ENCODE measurements at regions not wholly inside any gene's neighbourhood (a gene's known extent, or its start where the extent isn't known, plus 50 kb on each side); places are given as distances from the start of the nearest gene placed in this dataset.

GRCh38 chr21:16074950-16075489 is 345.2 kb downstream of the USP25 start:
- DNase-seq: no peak

DNA sequence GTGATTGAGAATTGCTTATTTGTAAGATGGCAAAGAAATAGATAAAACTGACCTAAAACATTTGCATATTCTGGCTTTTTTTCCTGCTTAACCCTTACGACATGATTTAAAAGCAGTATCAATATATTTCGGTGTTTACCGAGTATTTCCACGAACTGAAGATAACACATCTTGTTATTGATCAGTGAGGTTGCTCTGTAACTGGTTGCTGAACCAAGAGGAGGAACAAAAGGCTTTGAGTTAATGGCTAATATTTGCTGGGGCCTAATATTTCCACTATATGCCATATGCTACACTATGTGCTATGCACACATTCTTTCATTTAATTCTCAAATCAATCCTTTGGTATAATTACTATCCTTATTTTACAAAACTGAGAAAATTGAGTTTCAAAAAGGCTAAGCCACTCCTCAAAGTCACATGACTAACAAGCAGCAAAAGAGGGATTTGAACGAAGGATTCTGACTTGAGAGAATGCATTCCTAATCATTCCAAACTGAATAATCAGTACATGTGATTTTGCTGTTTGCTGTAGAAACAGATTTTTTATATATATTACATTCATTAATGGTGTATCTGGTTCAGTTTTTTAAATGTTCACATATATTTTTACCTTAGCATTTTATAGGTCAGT is 346.0 kb downstream of the USP25 start:
- no peak for DNase-seq

- DNase-seq: no peak
Observed at GRCh38 chr21:16076465-16076864, 346.7 kb downstream of the USP25 start.

DNA sequence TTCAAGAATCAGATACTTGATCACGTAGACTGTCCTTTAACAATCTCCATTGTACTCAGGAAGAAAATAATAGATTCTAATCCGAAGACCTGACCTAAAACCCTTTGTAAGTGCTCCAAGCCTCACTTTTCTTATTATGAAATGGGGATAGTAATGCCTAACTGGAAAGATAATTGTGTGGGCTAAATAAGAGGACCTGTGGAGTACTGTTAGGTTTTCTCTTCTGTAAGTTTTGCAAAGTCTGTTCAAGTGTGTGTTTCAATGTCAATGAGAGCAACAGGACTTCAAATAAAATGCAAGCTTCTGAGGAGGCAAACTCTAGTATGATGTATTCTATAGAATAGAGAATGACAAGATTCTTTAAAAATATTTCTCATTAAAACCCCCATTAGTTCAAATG is 348.6 kb downstream of the USP25 start:
- DNase-seq: no peak

DNA sequence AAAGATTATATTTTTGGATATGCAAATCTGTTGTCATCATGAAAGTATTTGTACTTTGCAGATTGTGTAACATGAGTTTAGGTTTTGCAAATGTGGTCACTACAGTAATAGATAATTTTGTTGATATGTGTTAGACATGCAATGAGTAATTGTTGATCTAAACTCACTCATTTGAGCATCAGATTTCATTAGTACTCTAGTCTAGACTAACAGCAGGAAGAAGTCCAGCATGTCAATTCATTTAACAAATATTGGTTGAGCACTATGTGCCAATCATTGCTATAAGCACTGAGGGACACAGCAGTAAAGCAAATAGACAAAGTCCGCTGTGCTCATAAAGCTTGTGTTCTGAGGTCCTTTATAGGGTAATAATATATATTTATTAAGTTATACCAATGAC is 350.0 kb downstream of the USP25 start:
- no peak for DNase-seq

DNA sequence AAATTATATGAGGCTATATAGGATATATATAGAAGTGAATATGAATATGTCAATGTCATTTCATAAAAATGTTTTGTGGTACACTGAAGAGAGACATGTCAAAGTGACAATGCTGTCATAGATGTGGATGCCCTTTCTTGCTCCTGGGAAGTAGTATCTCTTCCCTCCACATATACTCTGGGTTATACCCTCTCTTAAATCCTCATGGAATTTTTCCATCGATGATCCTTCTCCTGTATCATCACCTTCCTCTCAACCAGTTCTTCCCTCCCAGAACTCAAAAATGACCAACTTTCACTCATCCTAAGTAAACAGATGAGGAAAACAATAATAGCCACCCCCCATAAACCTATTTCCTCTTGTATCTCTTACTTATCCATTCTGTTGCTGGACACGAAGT is 351.5 kb downstream of the USP25 start:
- DNase-seq: no peak

- no peak for DNase-seq
Observed at GRCh38 chr21:16082038-16082816, 352.4 kb downstream of the USP25 start.

- no peak for DNase-seq
Observed at GRCh38 chr21:16084776-16085364, 355.1 kb downstream of the USP25 start.

GRCh38 chr21:16085421-16085820 is 355.6 kb downstream of the USP25 start:
- no peak for DNase-seq

DNA sequence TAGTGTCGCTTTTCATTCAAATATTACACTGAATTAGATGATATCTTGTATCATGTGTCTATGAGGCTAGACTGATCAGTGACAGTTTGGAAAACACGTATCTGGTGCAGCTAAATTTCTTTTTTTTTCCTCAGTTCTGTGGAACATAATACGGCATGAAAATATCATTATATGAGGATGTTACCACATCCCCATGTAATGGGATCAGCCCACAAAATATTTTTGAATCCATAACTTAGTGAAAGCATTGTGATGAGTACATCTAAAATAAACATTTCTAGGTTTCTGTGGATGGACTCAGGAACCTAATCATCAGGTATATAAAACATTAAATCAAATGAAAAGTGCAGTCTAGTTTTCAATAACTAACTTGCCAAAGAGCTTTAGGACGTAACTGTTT is 356.3 kb downstream of the USP25 start:
- no peak for DNase-seq

DNA sequence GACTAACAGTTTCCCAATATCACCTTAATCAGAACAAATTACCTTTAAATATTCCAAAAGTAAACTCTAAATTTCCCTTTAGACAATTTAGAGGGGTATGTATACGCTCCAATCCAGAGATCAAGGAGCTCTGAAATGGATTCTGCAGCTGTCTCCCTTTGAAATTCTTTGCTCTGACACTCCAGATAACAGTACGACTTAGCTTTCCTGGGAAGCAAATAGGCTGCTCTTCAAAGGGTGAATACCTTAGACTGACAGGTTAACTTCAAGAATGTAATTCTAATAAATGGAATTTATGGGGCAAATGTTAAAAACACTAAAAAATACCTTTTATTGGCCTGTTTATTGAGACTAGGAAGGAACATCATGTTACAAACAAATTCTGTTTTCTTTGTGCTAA is 357.2 kb downstream of the USP25 start:
- no peak for DNase-seq

GRCh38 chr21:16087523-16087922 is 357.7 kb downstream of the USP25 start:
- DNase-seq: no peak

- DNase-seq: no peak
Observed at GRCh38 chr21:16088056-16088455, 358.3 kb downstream of the USP25 start.

GRCh38 chr21:16095005-16095404 is 365.2 kb downstream of the USP25 start:
- DNase-seq: no peak

DNA sequence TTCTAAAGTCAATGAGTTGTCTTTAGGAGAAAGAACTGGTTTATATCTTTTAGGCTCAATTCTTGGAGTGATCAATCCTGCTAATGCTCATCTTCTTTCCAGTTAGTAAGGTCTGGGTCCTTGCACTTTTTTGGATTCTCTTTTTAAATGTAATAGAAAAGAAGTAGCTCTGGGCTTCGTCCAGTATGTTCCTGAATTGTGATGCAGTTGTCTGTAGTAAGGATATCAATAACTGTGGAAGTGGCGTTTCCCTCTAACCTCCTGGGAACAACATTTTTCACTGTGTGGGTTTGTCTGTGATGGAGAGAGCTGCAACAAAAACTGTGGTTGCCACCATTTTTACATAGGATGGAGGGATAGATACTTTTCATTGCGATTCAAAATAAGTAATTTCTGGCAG is 367.2 kb downstream of the USP25 start:
- DNase-seq: no peak

GRCh38 chr21:16102113-16102512 is 372.3 kb downstream of the USP25 start:
- no peak for DNase-seq

GRCh38 chr21:16108561-16109075 is 378.8 kb downstream of the USP25 start:
- no peak for DNase-seq

GRCh38 chr21:16113052-16113715 is 383.4 kb downstream of the USP25 start:
- DNase-seq: no peak

DNA sequence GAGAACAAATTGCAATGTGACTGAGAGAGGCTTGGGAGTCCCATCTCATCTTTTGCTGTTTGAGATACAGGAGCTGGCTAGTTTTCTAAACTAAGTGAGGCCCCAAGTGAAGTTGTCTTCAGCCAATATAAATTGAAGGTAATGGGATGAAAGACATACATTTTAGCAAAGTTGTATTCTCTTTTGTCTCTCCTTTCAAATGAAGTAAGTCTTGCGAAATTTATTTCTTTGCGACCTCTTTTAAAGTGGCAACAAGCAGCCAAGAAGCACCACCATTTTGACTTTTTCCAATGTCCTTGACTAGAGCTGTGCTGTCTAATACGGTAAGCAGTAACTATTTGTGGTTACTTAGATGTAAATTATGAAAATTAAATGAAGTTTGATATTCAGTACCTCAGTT is 385.7 kb downstream of the USP25 start:
- DNase-seq: no peak

GRCh38 chr21:16116069-16116468 is 386.3 kb downstream of the USP25 start:
- DNase-seq: no peak

GRCh38 chr21:16116798-16117197 is 387.0 kb downstream of the USP25 start:
- DNase-seq: no peak

GRCh38 chr21:16117331-16117730 is 387.5 kb downstream of the USP25 start:
- DNase-seq: no peak

All from activated CD4-positive, alpha-beta T cell treated with anti-CD3 and anti-CD28 coated beads, Interleukin-2, amount 50 U/mL, for 4 hours (primary cell).